ENCODE measurements at regions not wholly inside any gene's neighbourhood (a gene's known extent, or its start where the extent isn't known, plus 50 kb on each side); places are given as distances from the start of the nearest gene placed in this dataset.

DNA sequence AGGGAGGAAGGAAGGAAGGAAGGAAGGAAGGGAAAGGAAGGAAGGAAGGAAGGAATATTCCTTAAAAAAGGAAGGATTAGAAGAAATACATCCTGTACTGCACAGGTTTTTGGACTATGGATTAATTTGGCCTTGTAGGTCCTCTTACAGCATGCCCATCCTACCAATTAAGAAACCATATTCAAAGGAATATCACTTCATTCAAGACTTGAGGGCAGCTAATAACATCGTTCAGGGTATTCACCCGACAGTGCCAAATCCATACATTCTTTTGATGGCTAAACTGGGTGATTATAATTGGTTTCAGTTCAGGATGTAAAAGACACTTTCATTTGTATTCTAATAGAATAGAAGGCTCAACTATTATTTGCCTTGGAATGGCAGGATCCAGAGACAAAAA lies 410.3 kb downstream of the PLOD2 start:
- no peak for TF ChIP-seq EZH2phosphoT487 (IDR thresholded peaks at IDR 0.05; ENCODE audit: borderline replicate concordance, low read length)
- TF ChIP-seq CTCF (IDR thresholded peaks at IDR 0.05; ENCODE audit: low read depth, low read length, poor library complexity, severe bottlenecking), result no peak

All from DOHH2 (cell line).